OCI-LY7 (cell line): ENCODE measurements at regions not wholly inside any gene's neighbourhood (a gene's known extent, or its start where the extent isn't known, plus 50 kb on each side); places are given as distances from the start of the nearest gene placed in this dataset.

Source experiments
- EZH2phosphoT487 ChIP-seq: fragments of 200-600 bp; sonication (generic); IDR thresholded peaks from 2 replicates; pipeline ENCODE4 v1.6.1; 2018; ENCODE audit warnings: low read depth, borderline replicate concordance, mild to moderate bottlenecking, mixed run types, antibody characterized with exemption, low read length, moderate library complexity, mixed read lengths
- TF ChIP-seq, protein P1 (sequence below): fragments of 200-600 bp; sonication (generic); conservative IDR thresholded peaks from 2 replicates; pipeline ENCODE4 v1.5.1; 2014; ENCODE audit warnings: mild to moderate bottlenecking, antibody characterized with exemption, low read length, moderate library complexity, mixed read lengths

DNA sequence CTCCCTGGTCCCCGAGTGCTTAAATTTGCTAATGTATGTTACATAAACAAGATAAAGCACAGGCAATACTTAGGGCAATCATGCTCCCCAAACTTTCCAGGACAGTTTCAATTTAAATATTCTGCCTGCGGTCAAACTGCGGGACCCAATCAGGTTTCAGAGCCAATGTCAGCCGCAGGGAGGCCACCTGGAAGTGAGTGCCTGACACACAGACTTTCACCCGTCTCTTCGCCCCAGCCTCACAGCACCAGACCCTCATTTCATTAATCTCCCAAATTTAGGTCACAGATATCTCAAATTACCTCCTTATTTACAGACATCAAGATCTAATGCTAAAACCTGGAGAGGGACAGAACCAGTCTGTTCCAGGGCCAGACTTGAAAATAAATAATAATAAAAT lies 107.2 kb upstream of the ALDH1A3 start:
- TF ChIP-seq, protein P1, sequence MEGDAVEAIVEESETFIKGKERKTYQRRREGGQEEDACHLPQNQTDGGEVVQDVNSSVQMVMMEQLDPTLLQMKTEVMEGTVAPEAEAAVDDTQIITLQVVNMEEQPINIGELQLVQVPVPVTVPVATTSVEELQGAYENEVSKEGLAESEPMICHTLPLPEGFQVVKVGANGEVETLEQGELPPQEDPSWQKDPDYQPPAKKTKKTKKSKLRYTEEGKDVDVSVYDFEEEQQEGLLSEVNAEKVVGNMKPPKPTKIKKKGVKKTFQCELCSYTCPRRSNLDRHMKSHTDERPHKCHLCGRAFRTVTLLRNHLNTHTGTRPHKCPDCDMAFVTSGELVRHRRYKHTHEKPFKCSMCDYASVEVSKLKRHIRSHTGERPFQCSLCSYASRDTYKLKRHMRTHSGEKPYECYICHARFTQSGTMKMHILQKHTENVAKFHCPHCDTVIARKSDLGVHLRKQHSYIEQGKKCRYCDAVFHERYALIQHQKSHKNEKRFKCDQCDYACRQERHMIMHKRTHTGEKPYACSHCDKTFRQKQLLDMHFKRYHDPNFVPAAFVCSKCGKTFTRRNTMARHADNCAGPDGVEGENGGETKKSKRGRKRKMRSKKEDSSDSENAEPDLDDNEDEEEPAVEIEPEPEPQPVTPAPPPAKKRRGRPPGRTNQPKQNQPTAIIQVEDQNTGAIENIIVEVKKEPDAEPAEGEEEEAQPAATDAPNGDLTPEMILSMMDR: no peak
- TF ChIP-seq EZH2phosphoT487: no peak
